ENCODE measurements at regions not wholly inside any gene's neighbourhood (a gene's known extent, or its start where the extent isn't known, plus 50 kb on each side); places are given as distances from the start of the nearest gene placed in this dataset.
A peak's percentile ranks its signal among the peaks of the same experiment; 100 is the strongest.

DNA sequence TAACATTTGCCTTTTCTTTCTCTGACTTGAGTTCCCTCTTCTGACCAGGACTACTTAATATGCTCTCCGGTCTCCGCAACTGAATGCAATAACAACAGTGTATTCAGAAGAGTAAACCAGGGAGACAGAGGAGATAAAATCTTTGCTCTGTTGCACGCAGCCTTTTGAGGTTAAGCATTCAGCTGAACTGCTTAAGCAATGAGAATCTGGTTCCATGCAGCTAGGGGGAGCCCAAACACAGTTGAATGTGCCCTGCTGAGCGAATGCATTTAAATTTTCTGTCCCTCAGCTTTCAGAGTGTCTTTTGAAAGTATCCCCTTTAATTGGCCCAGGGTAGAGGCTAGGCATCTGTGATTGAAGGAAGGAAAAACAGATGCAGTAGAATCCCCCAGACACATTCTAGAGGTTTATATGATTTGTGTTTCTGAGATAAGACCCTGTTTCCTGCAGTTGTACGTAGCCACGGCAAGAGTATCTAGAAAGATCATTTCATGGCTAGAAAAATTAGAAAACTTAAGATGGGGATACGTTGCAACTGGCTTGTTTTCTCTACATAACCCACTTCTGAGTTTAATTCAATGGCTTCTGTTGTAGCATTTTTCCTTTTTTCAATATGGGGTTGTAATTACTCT, 309.6 kb downstream of the TUSC7 start:
- TF ChIP-seq, protein P1, sequence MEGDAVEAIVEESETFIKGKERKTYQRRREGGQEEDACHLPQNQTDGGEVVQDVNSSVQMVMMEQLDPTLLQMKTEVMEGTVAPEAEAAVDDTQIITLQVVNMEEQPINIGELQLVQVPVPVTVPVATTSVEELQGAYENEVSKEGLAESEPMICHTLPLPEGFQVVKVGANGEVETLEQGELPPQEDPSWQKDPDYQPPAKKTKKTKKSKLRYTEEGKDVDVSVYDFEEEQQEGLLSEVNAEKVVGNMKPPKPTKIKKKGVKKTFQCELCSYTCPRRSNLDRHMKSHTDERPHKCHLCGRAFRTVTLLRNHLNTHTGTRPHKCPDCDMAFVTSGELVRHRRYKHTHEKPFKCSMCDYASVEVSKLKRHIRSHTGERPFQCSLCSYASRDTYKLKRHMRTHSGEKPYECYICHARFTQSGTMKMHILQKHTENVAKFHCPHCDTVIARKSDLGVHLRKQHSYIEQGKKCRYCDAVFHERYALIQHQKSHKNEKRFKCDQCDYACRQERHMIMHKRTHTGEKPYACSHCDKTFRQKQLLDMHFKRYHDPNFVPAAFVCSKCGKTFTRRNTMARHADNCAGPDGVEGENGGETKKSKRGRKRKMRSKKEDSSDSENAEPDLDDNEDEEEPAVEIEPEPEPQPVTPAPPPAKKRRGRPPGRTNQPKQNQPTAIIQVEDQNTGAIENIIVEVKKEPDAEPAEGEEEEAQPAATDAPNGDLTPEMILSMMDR (IDR thresholded peaks at IDR 0.05; ENCODE audit: borderline replicate concordance, extremely low read depth, low read length, poor library complexity, severe bottlenecking): peak; percentile 76
- TF ChIP-seq EZH2 (IDR thresholded peaks at IDR 0.05; ENCODE audit: borderline replicate concordance, low read depth, low read length, severe bottlenecking): no peak
